T-helper 1 cell treated with Interleukin-12 subunit alpha and Interleukin-12 subunit beta and Interleukin-4 antibody, amounts not matched to agents 30 ng/mL and 1 ng/mL, for 36 hours (primary cell): ENCODE measurements at regions not wholly inside any gene's neighbourhood (a gene's known extent, or its start where the extent isn't known, plus 50 kb on each side); places are given as distances from the start of the nearest gene placed in this dataset.

ENCODE experiments used
- intact Hi-C: fragments of 100-400 bp; cut with micrococcal nuclease; formaldehyde crosslinking; loops from one replicate; pipeline ENCODE4 v1.15.1; 2024

DNA sequence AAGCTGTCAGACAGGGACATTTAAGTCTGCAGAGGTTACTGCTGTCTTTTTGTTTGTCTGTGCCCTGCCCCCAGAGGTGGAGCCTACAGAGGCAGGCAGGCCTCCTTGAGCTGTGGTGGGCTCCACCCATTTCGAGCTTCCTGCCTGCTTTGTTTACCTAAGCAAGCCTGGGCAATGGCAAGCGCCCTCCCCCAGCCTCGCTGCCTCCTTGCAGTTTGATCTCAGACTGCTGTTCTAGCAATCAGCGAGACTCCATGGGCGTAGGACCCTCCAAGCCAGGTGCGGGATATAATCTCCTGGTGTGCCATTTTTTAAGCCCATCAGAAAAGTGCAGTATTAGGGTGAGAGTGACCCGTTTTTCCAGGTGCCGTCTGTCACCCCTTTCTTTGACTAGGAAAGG, 53.6 kb upstream of the EDA2R start:
- intact Hi-C loops, result loop anchor here (10.0 kb wide), 1 partner anchor 658 kb away; no protein-coding TSS in a partner anchor
